ENCODE measurements at regions not wholly inside any gene's neighbourhood (a gene's known extent, or its start where the extent isn't known, plus 50 kb on each side); places are given as distances from the start of the nearest gene placed in this dataset.

DNA sequence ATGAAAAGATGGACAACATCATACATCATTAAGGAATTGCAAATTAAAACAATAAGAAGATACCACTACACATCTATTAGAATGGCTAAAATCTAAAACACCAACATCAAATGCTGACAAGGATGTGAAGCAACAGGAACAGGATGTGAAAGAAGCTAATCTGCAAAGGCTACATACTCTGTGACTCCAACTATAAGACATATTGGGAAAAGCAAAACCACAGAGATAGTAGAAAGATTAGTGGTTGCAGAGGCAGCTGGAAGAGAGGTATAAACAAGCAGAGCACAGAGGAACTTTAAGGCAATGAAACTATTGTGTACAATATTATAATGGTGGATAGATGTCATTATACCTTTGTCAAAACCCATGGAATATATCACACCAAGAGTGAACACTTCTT lies 393.7 kb upstream of the RAB6C start:
- intact Hi-C loops (cut with DNase I): no loop called here
- DNase-seq (no peak), ATAC-seq (ENCODE audit: poor library complexity) (no peak)

- intact Hi-C loops (cut with DNase I): no loop called here
- peak; percentile 31 for ATAC-seq (ENCODE audit: poor library complexity)
- DNase-seq: no peak
These were observed 391.9 kb upstream of the RAB6C start for GRCh38 chr2:129587426-129588064.

GRCh38 chr2:129604560-129604959 lies 374.9 kb upstream of the RAB6C start:
- intact Hi-C loops (cut with DNase I): no loop called here
- DNase-seq: no peak
- ATAC-seq (ENCODE audit: poor library complexity): peak; percentile 71

DNA sequence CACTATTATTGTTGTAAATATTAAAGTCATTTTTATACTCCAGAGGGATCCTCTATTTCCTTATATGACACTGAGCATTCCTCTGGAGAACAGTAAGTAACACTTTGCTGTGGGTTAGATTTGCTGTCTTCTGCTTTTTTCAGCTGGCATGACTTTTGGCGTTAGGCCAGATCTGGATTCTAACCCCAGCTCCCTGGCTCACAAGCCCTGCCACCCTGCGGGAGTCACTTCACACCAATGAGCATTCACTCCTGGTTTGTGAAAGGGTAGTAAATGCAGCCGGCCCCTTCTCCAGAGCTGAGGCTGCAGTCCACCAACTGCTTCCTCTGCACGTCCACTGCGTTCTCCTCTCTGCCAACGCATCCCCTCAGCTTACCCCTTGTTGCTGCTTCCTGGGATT lies 373.8 kb upstream of the RAB6C start:
- intact Hi-C loops (cut with DNase I): no loop called here
- ATAC-seq (ENCODE audit: poor library complexity): no peak

DNA sequence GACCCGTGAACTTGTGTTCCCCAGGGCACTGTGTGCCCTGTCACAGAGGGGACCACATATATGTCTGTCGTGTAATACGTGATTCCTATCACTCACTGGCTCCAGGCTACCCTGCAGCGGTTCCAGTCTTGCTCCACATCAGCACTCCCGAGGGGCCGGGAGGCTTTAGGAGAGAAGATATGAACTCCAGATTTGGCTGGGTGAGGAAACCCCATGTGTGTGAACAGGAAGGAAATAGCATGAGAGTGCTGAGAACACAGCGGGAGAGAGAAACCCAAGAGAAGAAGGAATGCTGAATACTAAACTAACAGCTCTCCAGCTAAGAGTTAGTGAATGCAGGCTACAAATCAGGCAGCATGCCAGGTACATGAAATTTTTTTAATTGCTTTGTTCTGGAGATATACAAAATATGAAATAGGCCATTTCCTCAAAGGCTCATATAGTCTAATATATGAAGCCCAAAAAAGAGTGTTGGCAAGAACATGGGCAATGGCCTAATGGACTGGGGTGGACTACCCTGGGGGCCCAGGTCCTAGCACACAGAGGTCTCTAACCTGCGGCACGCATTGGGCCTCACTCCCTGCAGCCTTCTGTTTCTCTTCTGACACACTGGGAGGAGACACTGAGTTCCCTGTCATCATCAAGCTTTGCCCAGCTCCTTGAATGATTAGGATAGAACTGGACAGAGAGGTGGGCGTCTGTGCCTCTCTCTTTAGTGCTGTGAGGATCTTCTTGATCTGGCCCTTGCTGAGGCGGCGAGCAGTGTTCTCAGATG lies 372.8 kb upstream of the RAB6C start:
- ATAC-seq (ENCODE audit: poor library complexity) (peak; percentile 67), DNase-seq (peak; percentile 61)
- intact Hi-C loops (cut with DNase I): no loop called here

More for the DNA sequence above, 373.8 kb upstream of the RAB6C start:
- DNase-seq: no peak

DNA sequence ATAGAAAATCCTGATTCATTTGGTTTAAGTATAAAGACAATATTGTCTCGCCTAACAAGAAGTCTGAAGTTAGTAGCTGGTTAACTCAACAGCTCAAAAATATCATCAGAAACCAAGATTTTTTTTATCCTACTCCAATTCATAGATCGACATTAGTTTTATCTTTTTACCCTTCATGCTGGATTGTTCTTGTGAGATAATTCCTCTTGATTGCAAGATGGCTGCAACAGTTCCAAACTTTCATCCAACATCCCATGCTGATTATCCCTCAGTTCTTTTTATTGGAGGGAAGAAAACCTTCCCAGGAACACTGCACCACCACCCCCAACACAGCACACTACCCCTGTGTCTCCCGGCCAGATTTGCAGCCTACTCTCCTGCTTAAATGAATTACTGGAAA lies 370.2 kb upstream of the RAB6C start:
- ATAC-seq (ENCODE audit: poor library complexity) (no peak), DNase-seq (no peak)
- intact Hi-C loops (cut with DNase I): no loop called here

GRCh38 chr2:129610766-129611165 lies 368.7 kb upstream of the RAB6C start:
- no peak for ATAC-seq (ENCODE audit: poor library complexity)
- intact Hi-C loops (cut with DNase I): no loop called here
- no peak for DNase-seq

- intact Hi-C loops (cut with DNase I): no loop called here
- DNase-seq: no peak
- no peak for ATAC-seq (ENCODE audit: poor library complexity)
These were observed 368.0 kb upstream of the RAB6C start for GRCh38 chr2:129611471-129611870.

- ATAC-seq (ENCODE audit: poor library complexity): no peak
- intact Hi-C loops (cut with DNase I): no loop called here
- DNase-seq: no peak
These were observed 360.0 kb upstream of the RAB6C start for GRCh38 chr2:129619471-129619870.

GRCh38 chr2:129620411-129620810 lies 359.1 kb upstream of the RAB6C start:
- intact Hi-C loops (cut with DNase I): no loop called here
- ATAC-seq (ENCODE audit: poor library complexity) (no peak), DNase-seq (no peak)

DNA sequence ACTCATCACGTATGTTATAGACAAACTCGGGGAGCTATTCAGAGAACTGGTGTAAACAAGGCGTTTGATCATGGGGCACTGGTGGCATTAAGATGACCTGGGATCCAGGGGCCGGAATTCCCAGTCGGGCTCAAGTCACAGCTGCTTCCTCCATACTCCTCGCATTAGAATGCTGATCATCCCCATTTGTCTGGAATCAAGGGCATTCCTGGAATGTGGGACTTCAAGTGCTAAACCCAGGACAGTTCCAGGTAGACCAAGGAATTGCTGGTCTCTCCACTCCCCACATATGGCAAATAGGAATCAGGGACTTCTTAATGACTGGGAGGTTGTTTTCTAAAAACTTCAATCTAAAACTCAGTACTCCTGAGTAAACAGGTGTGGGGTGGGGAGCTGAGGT lies 355.7 kb upstream of the RAB6C start:
- intact Hi-C loops (cut with DNase I): no loop called here
- ATAC-seq (ENCODE audit: poor library complexity): no peak
- DNase-seq: no peak

GRCh38 chr2:129627437-129627836 lies 352.0 kb upstream of the RAB6C start:
- intact Hi-C loops (cut with DNase I): no loop called here
- no peak for DNase-seq
- no peak for ATAC-seq (ENCODE audit: poor library complexity)

DNA sequence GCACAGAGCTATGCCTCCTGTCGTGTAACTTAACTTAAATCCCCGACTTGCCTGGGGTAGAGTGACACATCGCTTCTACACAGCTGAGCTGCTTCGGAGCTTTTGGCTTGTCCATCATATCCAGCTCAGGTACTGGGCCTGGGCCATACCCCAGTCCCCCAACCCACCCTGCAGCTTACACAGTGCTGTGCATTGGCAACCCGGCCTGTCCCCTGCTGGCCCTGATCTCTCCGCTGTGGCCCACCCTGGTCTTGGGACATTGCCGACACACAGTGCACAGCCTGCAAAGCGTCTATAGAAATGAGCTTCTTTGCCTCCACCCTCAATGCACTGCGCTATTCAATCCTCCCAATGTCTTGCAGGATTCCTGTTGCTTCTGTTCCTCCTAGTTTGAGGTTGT lies 342.8 kb upstream of the RAB6C start:
- ATAC-seq (ENCODE audit: poor library complexity): no peak
- DNase-seq: no peak
- intact Hi-C loops (cut with DNase I): no loop called here

DNA sequence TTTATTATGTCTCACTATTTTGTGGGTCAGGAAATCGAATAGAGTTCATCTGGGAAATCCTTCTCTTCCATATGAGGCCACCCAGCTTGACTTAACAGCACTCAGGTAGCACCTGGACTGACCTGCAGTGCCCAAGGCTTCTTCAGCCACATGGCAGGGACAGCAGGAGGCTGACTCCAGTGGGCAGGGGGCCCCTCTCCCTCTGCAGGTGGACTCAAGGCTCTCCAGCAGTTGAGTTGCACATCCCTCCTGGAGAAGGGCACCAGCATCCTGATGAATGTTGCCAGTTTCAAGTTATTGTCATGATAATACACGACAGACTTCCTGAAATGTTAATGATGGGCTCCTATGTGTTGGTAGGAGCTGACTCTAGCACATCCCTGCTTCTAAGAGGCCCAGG lies 338.1 kb upstream of the RAB6C start:
- DNase-seq (no peak), ATAC-seq (ENCODE audit: poor library complexity) (no peak)
- intact Hi-C loops (cut with DNase I): no loop called here

- intact Hi-C loops (cut with DNase I): no loop called here
- DNase-seq (no peak), ATAC-seq (ENCODE audit: poor library complexity) (no peak)
These were observed 336.9 kb upstream of the RAB6C start for GRCh38 chr2:129642526-129643043.

- ATAC-seq (ENCODE audit: poor library complexity) (no peak), DNase-seq (no peak)
- intact Hi-C loops (cut with DNase I): no loop called here
These were observed 334.1 kb upstream of the RAB6C start for GRCh38 chr2:129645335-129645734.

GRCh38 chr2:129646107-129646506 lies 333.4 kb upstream of the RAB6C start:
- intact Hi-C loops (cut with DNase I): no loop called here
- DNase-seq: no peak

DNA sequence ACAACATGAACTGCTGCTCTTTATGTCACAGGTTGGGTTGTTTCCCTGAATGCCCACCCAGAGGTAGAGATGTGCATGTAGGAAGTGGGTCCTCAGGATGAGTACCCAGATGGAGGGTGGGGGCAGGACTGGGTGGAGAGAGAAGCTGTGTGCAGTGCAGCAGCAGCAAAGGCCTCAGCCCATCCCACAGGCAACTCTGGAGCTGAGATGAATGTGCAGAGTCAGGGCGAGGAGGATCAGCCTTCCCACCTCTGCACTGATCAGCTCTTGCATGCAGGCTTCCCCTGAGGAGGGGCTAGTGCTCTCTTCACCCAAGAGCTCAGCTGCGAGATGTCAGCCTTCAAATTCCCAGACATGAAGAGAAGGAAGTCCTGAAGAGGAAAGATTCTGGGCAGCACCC lies 326.2 kb upstream of the RAB6C start:
- intact Hi-C loops (cut with DNase I): no loop called here
- DNase-seq: no peak
- no peak for ATAC-seq (ENCODE audit: poor library complexity)

More at GRCh38 chr2:129646107-129646506, 333.4 kb upstream of the RAB6C start:
- ATAC-seq (ENCODE audit: poor library complexity): no peak

GRCh38 chr2:129654331-129654730 lies 325.1 kb upstream of the RAB6C start:
- intact Hi-C loops (cut with DNase I): no loop called here
- ATAC-seq (ENCODE audit: poor library complexity) (no peak), DNase-seq (no peak)

DNA sequence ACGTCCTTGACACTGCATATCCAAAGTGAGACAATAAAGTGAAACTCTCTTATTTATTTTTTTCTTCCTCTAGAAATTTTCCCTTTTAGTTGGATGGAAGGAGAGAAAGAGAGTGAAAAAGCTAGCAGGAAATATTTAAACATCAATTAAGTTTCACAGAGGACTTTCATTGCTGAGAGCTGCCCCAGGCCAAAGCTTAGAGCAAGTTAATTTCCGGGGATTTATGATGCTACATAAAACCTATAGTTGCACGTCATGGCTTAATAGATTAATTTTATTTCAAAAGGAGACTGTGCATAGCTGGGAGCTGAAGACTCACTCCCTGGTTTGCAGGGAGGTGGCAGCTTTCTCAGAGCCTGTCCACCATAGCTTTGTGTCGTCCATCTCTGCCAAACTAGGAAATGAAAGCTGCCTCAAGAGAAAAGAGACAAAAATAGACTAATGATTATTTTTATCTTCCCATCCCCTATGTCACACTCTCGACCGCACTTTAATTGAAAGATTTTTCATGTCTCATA lies 323.3 kb upstream of the RAB6C start:
- intact Hi-C loops (cut with DNase I): no loop called here
- no peak for DNase-seq
- ATAC-seq (ENCODE audit: poor library complexity): no peak
